ENCODE measurements at regions not wholly inside any gene's neighbourhood (a gene's known extent, or its start where the extent isn't known, plus 50 kb on each side); places are given as distances from the start of the nearest gene placed in this dataset.

- WGBS, 3 donors, result 17 to 62% (median 30%) methylated on average over 1 of the region's 1 CpG
- Histone ChIP-seq H3K27ac (ENCODE audit: low read depth in 1 of 3, low read length in 2 of 3) (no peak overlapping the region), H3K9me3 (ENCODE audit: control insufficient read depth in 2 of 2, insufficient read depth in 1 of 2, low read depth in 1 of 2, low read length in 1 of 2) (no peaks in the 10 kb centered on the region), H3K4me3 (ENCODE audit: low read depth in 1 of 3, low read length in 3 of 3) (no peak overlapping the region), H3K27me3 (ENCODE audit: control insufficient read depth in 3 of 3, insufficient read depth in 3 of 3, low read length in 3 of 3) (no peaks in the 10 kb centered on the region), H3K4me1 (ENCODE audit: control insufficient read depth in 3 of 3, insufficient read depth in 2 of 3, low read depth in 1 of 3, low read length in 2 of 3) (no peaks in the 10 kb centered on the region), H3K36me3 (ENCODE audit: control insufficient read depth in 3 of 3, insufficient read depth in 2 of 3, low read depth in 1 of 3, low read length in 3 of 3) (no peaks in the 10 kb centered on the region)
- no peak for FAIRE-seq
- no peak for DNase-seq
Measured at GRCh38 chr1:221488550-221488949, 253.3 kb downstream of the DUSP10 start.

GRCh38 chr1:221494670-221495069 lies 247.2 kb downstream of the DUSP10 start:
- no peaks in the 10 kb centered on the region for H3K36me3 ChIP-seq (ENCODE audit: control insufficient read depth in 3 of 3, insufficient read depth in 2 of 3, low read depth in 1 of 3, low read length in 3 of 3)
- 16 to 40% (median 34%) methylated on average over 2 of the region's 2 CpGs for WGBS, 3 donors
- no peak overlapping the region for H3K27ac ChIP-seq (ENCODE audit: low read depth in 1 of 3, low read length in 2 of 3)
- no peak overlapping the region for H3K4me3 ChIP-seq (ENCODE audit: low read depth in 1 of 3, low read length in 3 of 3)
- FAIRE-seq, result no peak
- H3K4me1 ChIP-seq (ENCODE audit: control insufficient read depth in 3 of 3, insufficient read depth in 2 of 3, low read depth in 1 of 3, low read length in 2 of 3), result no peaks in the 10 kb centered on the region
- DNase-seq, result peak in 1 of 2 donors; percentile 0
- H3K27me3 ChIP-seq (ENCODE audit: control insufficient read depth in 3 of 3, insufficient read depth in 3 of 3, low read length in 3 of 3), result no peaks in the 10 kb centered on the region
- H3K9me3 ChIP-seq (ENCODE audit: control insufficient read depth in 2 of 2, insufficient read depth in 1 of 2, low read depth in 1 of 2, low read length in 1 of 2), result no peaks in the 10 kb centered on the region

GRCh38 chr1:221497046-221497445 lies 244.8 kb downstream of the DUSP10 start:
- no peak for FAIRE-seq
- no peak overlapping the region for H3K4me3 ChIP-seq (ENCODE audit: low read depth in 1 of 3, low read length in 3 of 3)
- WGBS, 3 donors, result 56 to 62% (median 56%) methylated on average over 3 of the region's 3 CpGs
- no peaks in the 10 kb centered on the region for H3K27me3 ChIP-seq (ENCODE audit: control insufficient read depth in 3 of 3, insufficient read depth in 3 of 3, low read length in 3 of 3)
- DNase-seq, result no peak
- no peaks in the 10 kb centered on the region for H3K36me3 ChIP-seq (ENCODE audit: control insufficient read depth in 3 of 3, insufficient read depth in 2 of 3, low read depth in 1 of 3, low read length in 3 of 3)
- H3K27ac ChIP-seq (ENCODE audit: low read depth in 1 of 3, low read length in 2 of 3), result no peak overlapping the region
- H3K4me1 ChIP-seq (ENCODE audit: control insufficient read depth in 3 of 3, insufficient read depth in 2 of 3, low read depth in 1 of 3, low read length in 2 of 3), result no peaks in the 10 kb centered on the region
- no peaks in the 10 kb centered on the region for H3K9me3 ChIP-seq (ENCODE audit: control insufficient read depth in 2 of 2, insufficient read depth in 1 of 2, low read depth in 1 of 2, low read length in 1 of 2)

GRCh38 chr1:221503268-221503667 lies 238.6 kb downstream of the DUSP10 start:
- no peak for FAIRE-seq

GRCh38 chr1:221509575-221510355 lies 232.1 kb downstream of the DUSP10 start:
- H3K9me3 ChIP-seq (ENCODE audit: control insufficient read depth in 2 of 2, insufficient read depth in 1 of 2, low read depth in 1 of 2, low read length in 1 of 2), result peaks cover 1 to 5% of the 10 kb centered on the region in 2 donors
- FAIRE-seq, result no peak
- no peak for DNase-seq
- no peaks in the 10 kb centered on the region for H3K4me1 ChIP-seq (ENCODE audit: control insufficient read depth in 3 of 3, insufficient read depth in 2 of 3, low read depth in 1 of 3, low read length in 2 of 3)
- H3K27ac ChIP-seq (ENCODE audit: low read depth in 1 of 3, low read length in 2 of 3), result no peak overlapping the region
- WGBS, 3 donors, result 62 to 76% (median 70%) methylated on average over 3 of the region's 3 CpGs
- no peak overlapping the region for H3K4me3 ChIP-seq (ENCODE audit: low read depth in 1 of 3, low read length in 3 of 3)
- H3K27me3 ChIP-seq (ENCODE audit: control insufficient read depth in 3 of 3, insufficient read depth in 3 of 3, low read length in 3 of 3), result no peaks in the 10 kb centered on the region
- no peaks in the 10 kb centered on the region for H3K36me3 ChIP-seq (ENCODE audit: control insufficient read depth in 3 of 3, insufficient read depth in 2 of 3, low read depth in 1 of 3, low read length in 3 of 3)

More at GRCh38 chr1:221503268-221503667, 238.6 kb downstream of the DUSP10 start:
- 68 to 88% (median 81%) methylated on average over 4 of the region's 4 CpGs for WGBS, 3 donors
- Histone ChIP-seq H3K4me3 (ENCODE audit: low read depth in 1 of 3, low read length in 3 of 3) (no peak overlapping the region), H3K36me3 (ENCODE audit: control insufficient read depth in 3 of 3, insufficient read depth in 2 of 3, low read depth in 1 of 3, low read length in 3 of 3) (no peaks in the 10 kb centered on the region), H3K4me1 (ENCODE audit: control insufficient read depth in 3 of 3, insufficient read depth in 2 of 3, low read depth in 1 of 3, low read length in 2 of 3) (no peaks in the 10 kb centered on the region), H3K27ac (ENCODE audit: low read depth in 1 of 3, low read length in 2 of 3) (no peak overlapping the region), H3K27me3 (ENCODE audit: control insufficient read depth in 3 of 3, insufficient read depth in 3 of 3, low read length in 3 of 3) (no peaks in the 10 kb centered on the region), H3K9me3 (ENCODE audit: control insufficient read depth in 2 of 2, insufficient read depth in 1 of 2, low read depth in 1 of 2, low read length in 1 of 2) (peaks cover 1 to 16% of the 10 kb centered on the region in 2 donors)
- DNase-seq, result no peak

- no peaks in the 10 kb centered on the region for H3K4me1 ChIP-seq (ENCODE audit: control insufficient read depth in 3 of 3, insufficient read depth in 2 of 3, low read depth in 1 of 3, low read length in 2 of 3)
- FAIRE-seq (no peak), DNase-seq (no peak)
- WGBS, 3 donors, result 24 to 64% (median 34%) methylated on average over 3 of the region's 3 CpGs
- no peaks in the 10 kb centered on the region for H3K9me3 ChIP-seq (ENCODE audit: control insufficient read depth in 2 of 2, insufficient read depth in 1 of 2, low read depth in 1 of 2, low read length in 1 of 2)
- H3K27me3 ChIP-seq (ENCODE audit: control insufficient read depth in 3 of 3, insufficient read depth in 3 of 3, low read length in 3 of 3), result no peaks in the 10 kb centered on the region
- no peak overlapping the region for H3K4me3 ChIP-seq (ENCODE audit: low read depth in 1 of 3, low read length in 3 of 3)
- no peak overlapping the region for H3K27ac ChIP-seq (ENCODE audit: low read depth in 1 of 3, low read length in 2 of 3)
- H3K36me3 ChIP-seq (ENCODE audit: control insufficient read depth in 3 of 3, insufficient read depth in 2 of 3, low read depth in 1 of 3, low read length in 3 of 3), result no peaks in the 10 kb centered on the region
Measured at GRCh38 chr1:221510793-221511503, 230.9 kb downstream of the DUSP10 start.

GRCh38 chr1:221511797-221512196 lies 230.1 kb downstream of the DUSP10 start:
- WGBS, 3 donors, result 23 to 47% (median 35%) methylated on average over 3 of the region's 3 CpGs
- DNase-seq (no peak), FAIRE-seq (no peak)
- Histone ChIP-seq H3K4me3 (ENCODE audit: low read depth in 1 of 3, low read length in 3 of 3) (no peak overlapping the region), H3K27ac (ENCODE audit: low read depth in 1 of 3, low read length in 2 of 3) (no peak overlapping the region), H3K9me3 (ENCODE audit: control insufficient read depth in 2 of 2, insufficient read depth in 1 of 2, low read depth in 1 of 2, low read length in 1 of 2) (no peaks in the 10 kb centered on the region), H3K4me1 (ENCODE audit: control insufficient read depth in 3 of 3, insufficient read depth in 2 of 3, low read depth in 1 of 3, low read length in 2 of 3) (no peaks in the 10 kb centered on the region), H3K27me3 (ENCODE audit: control insufficient read depth in 3 of 3, insufficient read depth in 3 of 3, low read length in 3 of 3) (no peaks in the 10 kb centered on the region), H3K36me3 (ENCODE audit: control insufficient read depth in 3 of 3, insufficient read depth in 2 of 3, low read depth in 1 of 3, low read length in 3 of 3) (no peaks in the 10 kb centered on the region)

GRCh38 chr1:221514806-221515205 lies 227.1 kb downstream of the DUSP10 start:
- FAIRE-seq (no peak), DNase-seq (no peak)
- Histone ChIP-seq H3K27me3 (ENCODE audit: control insufficient read depth in 3 of 3, insufficient read depth in 3 of 3, low read length in 3 of 3) (no peaks in the 10 kb centered on the region), H3K4me1 (ENCODE audit: control insufficient read depth in 3 of 3, insufficient read depth in 2 of 3, low read depth in 1 of 3, low read length in 2 of 3) (no peaks in the 10 kb centered on the region), H3K4me3 (ENCODE audit: low read depth in 1 of 3, low read length in 3 of 3) (no peak overlapping the region), H3K27ac (ENCODE audit: low read depth in 1 of 3, low read length in 2 of 3) (no peak overlapping the region), H3K36me3 (ENCODE audit: control insufficient read depth in 3 of 3, insufficient read depth in 2 of 3, low read depth in 1 of 3, low read length in 3 of 3) (no peaks in the 10 kb centered on the region), H3K9me3 (ENCODE audit: control insufficient read depth in 2 of 2, insufficient read depth in 1 of 2, low read depth in 1 of 2, low read length in 1 of 2) (no peaks in the 10 kb centered on the region)
